Panc1 (cell line): ENCODE measurements at regions not wholly inside any gene's neighbourhood (a gene's known extent, or its start where the extent isn't known, plus 50 kb on each side); places are given as distances from the start of the nearest gene placed in this dataset.

Source experiments
- CTCF ChIP-seq: fragments of 450-650 bp; IDR thresholded peaks from 2 replicates; pipeline ENCODE4 v1.5.1; 2017; ENCODE audit warnings: mild to moderate bottlenecking
- SIN3A ChIP-seq: IDR thresholded peaks from 2 replicates; pipeline ENCODE4 v1.6.1; 2012; ENCODE audit warnings: low read depth, mild to moderate bottlenecking, low read length, moderate library complexity, borderline replicate concordance; ENCODE audit not compliant: insufficient read depth

GRCh38 chr5:164073081-164073480 lies 567.7 kb downstream of the MAT2B start:
- TF ChIP-seq CTCF (no peak), SIN3A (no peak)
